ENCODE measurements at regions not wholly inside any gene's neighbourhood (a gene's known extent, or its start where the extent isn't known, plus 50 kb on each side); places are given as distances from the start of the nearest gene placed in this dataset.

- TF ChIP-seq CTCF (IDR thresholded peaks at IDR 0.05) (no peak), NFIC (IDR thresholded peaks at IDR 0.05; ENCODE audit: borderline replicate concordance) (no peak), YY1 (IDR thresholded peaks at IDR 0.05; ENCODE audit: low read depth) (no peak), USF2 (IDR thresholded peaks at IDR 0.05; ENCODE audit: borderline replicate concordance, low read depth, low read length) (no peak), ZBTB33 (IDR thresholded peaks at IDR 0.05; ENCODE audit: borderline replicate concordance, low read depth) (no peak), TAF1 (IDR thresholded peaks at IDR 0.05; ENCODE audit: borderline replicate concordance, low read depth, low read length) (no peak), FOSL2 (IDR thresholded peaks at IDR 0.05; ENCODE audit: borderline replicate concordance, low read depth) (no peak)
These were observed 79.5 kb upstream of the PICALM start for GRCh38 chr11:86148345-86148747.

Data from SK-N-SH (cell line).